ENCODE measurements at regions not wholly inside any gene's neighbourhood (a gene's known extent, or its start where the extent isn't known, plus 50 kb on each side); places are given as distances from the start of the nearest gene placed in this dataset.

- Histone ChIP-seq H3K4me1 (ENCODE audit: insufficient read depth, low read length) (no peaks in the 10 kb centered on the region), H3K9ac (ENCODE audit: low read length) (no peak overlapping the region), H2AFZ (ENCODE audit: low read length) (no peak overlapping the region), H3K36me3 (ENCODE audit: low read depth, low read length) (no peaks in the 10 kb centered on the region), H3K27me3 (ENCODE audit: low read length) (no peaks in the 10 kb centered on the region), H3K27ac (ENCODE audit: low read length) (no peak overlapping the region), H3K4me2 (ENCODE audit: low read length) (no peak overlapping the region), H3K9me3 (ENCODE audit: low read length) (no peaks in the 10 kb centered on the region), H3F3A (ENCODE audit: low read length, unreplicated experiment) (no peaks in the 10 kb centered on the region), H3K79me2 (ENCODE audit: low read length) (no peaks in the 10 kb centered on the region), H3K4me3 (ENCODE audit: low read length) (no peak overlapping the region), H4K20me1 (ENCODE audit: low read length) (no peaks in the 10 kb centered on the region), H3K9me2 (replicated peaks; ENCODE audit: low read length) (no peaks in the 10 kb centered on the region)
- no peak for ATAC-seq
- ChIA-PET CTCF (no interaction called here), POLR2A (ENCODE audit: unreplicated experiment) (no interaction called here)
- no peak for DNase-seq
- no peak for TF ChIP-seq EZH2 (IDR thresholded peaks at IDR 0.05; ENCODE audit: low read length, unreplicated experiment)
- no peak for TF ChIP-seq CTCF (conservative IDR thresholded peaks at IDR 0.05; ENCODE audit: low read depth, low read length)
- TF ChIP-seq EZH2phosphoT487 (IDR thresholded peaks at IDR 0.05; ENCODE audit: borderline replicate concordance, low read length), result no peak
- no TSS peak for BruUV-seq (replicated peaks)
- intact Hi-C loops (cut with micrococcal nuclease), result no loop called here
Observed at GRCh38 chr5:74460694-74461093, 179.8 kb downstream of the ENC1 start.

GRCh38 chr5:74459984-74460383 is 180.5 kb downstream of the ENC1 start:
- TF ChIP-seq EZH2 (IDR thresholded peaks at IDR 0.05; ENCODE audit: low read length, unreplicated experiment) (no peak), EZH2phosphoT487 (IDR thresholded peaks at IDR 0.05; ENCODE audit: borderline replicate concordance, low read length) (no peak), CTCF (conservative IDR thresholded peaks at IDR 0.05; ENCODE audit: low read depth, low read length) (no peak)
- no peak overlapping the region for H3K4me3 ChIP-seq (ENCODE audit: low read length)
- no peak for ATAC-seq
- H3F3A ChIP-seq (ENCODE audit: low read length, unreplicated experiment), result no peaks in the 10 kb centered on the region
- H2AFZ ChIP-seq (ENCODE audit: low read length), result no peak overlapping the region
- no peaks in the 10 kb centered on the region for H3K27me3 ChIP-seq (ENCODE audit: low read length)
- H3K27ac ChIP-seq (ENCODE audit: low read length), result no peak overlapping the region
- no peaks in the 10 kb centered on the region for H3K9me3 ChIP-seq (ENCODE audit: low read length)
- no peak for DNase-seq
- no TSS peak for BruUV-seq (replicated peaks)
- H3K79me2 ChIP-seq (ENCODE audit: low read length), result no peaks in the 10 kb centered on the region
- intact Hi-C loops (cut with micrococcal nuclease), result no loop called here
- ChIA-PET POLR2A (ENCODE audit: unreplicated experiment) (no interaction called here), CTCF (no interaction called here)
- no peaks in the 10 kb centered on the region for H3K4me1 ChIP-seq (ENCODE audit: insufficient read depth, low read length)
- no peaks in the 10 kb centered on the region for H3K36me3 ChIP-seq (ENCODE audit: low read depth, low read length)
- no peak overlapping the region for H3K4me2 ChIP-seq (ENCODE audit: low read length)
- H4K20me1 ChIP-seq (ENCODE audit: low read length), result no peaks in the 10 kb centered on the region
- H3K9ac ChIP-seq (ENCODE audit: low read length), result no peak overlapping the region
- H3K9me2 ChIP-seq (replicated peaks; ENCODE audit: low read length), result no peaks in the 10 kb centered on the region

- Histone ChIP-seq H3K4me1 (ENCODE audit: insufficient read depth, low read length) (no peaks in the 10 kb centered on the region), H3K9ac (ENCODE audit: low read length) (no peak overlapping the region), H3K79me2 (ENCODE audit: low read length) (no peaks in the 10 kb centered on the region), H3K9me3 (ENCODE audit: low read length) (no peaks in the 10 kb centered on the region), H3K36me3 (ENCODE audit: low read depth, low read length) (no peaks in the 10 kb centered on the region), H3F3A (ENCODE audit: low read length, unreplicated experiment) (no peaks in the 10 kb centered on the region), H3K4me3 (ENCODE audit: low read length) (no peak overlapping the region), H3K27me3 (ENCODE audit: low read length) (no peaks in the 10 kb centered on the region), H4K20me1 (ENCODE audit: low read length) (no peaks in the 10 kb centered on the region), H3K4me2 (ENCODE audit: low read length) (no peak overlapping the region), H2AFZ (ENCODE audit: low read length) (no peak overlapping the region), H3K9me2 (replicated peaks; ENCODE audit: low read length) (no peaks in the 10 kb centered on the region), H3K27ac (ENCODE audit: low read length) (no peak overlapping the region)
- CTCF ChIA-PET, result no interaction called here
- no TSS peak for BruUV-seq (replicated peaks)
- POLR2A ChIA-PET (ENCODE audit: unreplicated experiment), result no interaction called here
- no peak for TF ChIP-seq EZH2phosphoT487 (IDR thresholded peaks at IDR 0.05; ENCODE audit: borderline replicate concordance, low read length)
- no peak for TF ChIP-seq CTCF (conservative IDR thresholded peaks at IDR 0.05; ENCODE audit: low read depth, low read length)
- no peak for TF ChIP-seq EZH2 (IDR thresholded peaks at IDR 0.05; ENCODE audit: low read length, unreplicated experiment)
- ATAC-seq (no peak), DNase-seq (no peak)
- intact Hi-C loops (cut with micrococcal nuclease), result no loop called here
Observed at GRCh38 chr5:74457876-74458275, 182.7 kb downstream of the ENC1 start.
